A673 (cell line): ENCODE measurements at regions not wholly inside any gene's neighbourhood (a gene's known extent, or its start where the extent isn't known, plus 50 kb on each side); places are given as distances from the start of the nearest gene placed in this dataset.

Experiments used
- BruUV-seq: library from RNA; stranded (reverse); fragments of 400-500 nt; replicated peaks from 2 replicates; lab custom pipeline; 2021; lab: Mats Ljungman, UMichigan
- CTCF ChIA-PET: fragments of 300-600 bp; sonication (Branson Sonifier 250); formaldehyde crosslinking; loops from one replicate; lab custom pipeline; 2022; ENCODE audit warnings: antibody characterized with exemption; lab: Charles Lee
- POLR2A ChIA-PET: fragments of 300-600 bp; sonication (Branson Sonifier 250); formaldehyde crosslinking; loops from one replicate; lab custom pipeline; 2022; ENCODE audit warnings: antibody characterized with exemption; ENCODE audit not compliant: low non-redundant PET; lab: Charles Lee
- DNase-seq: peaks from one replicate; pipeline ENCODE4 v3.0.0-alpha.2; 2015; ENCODE audit warnings: low spot score
- H3K27ac ChIP-seq: fragments of 200-600 bp; sonication (generic); 2 replicates; pipeline ENCODE4 v1.5.1; 2016; ENCODE audit warnings: mixed run types, low read depth, mild to moderate bottlenecking, mixed read lengths, antibody characterized with exemption, low read length; ENCODE audit not compliant: poor library complexity, severe bottlenecking
- H3K27me3 ChIP-seq: fragments of 200-600 bp; sonication (generic); replicated peaks from 2 replicates; pipeline ENCODE4 v1.6.1; 2017; ENCODE audit warnings: mixed run types, low read depth, mild to moderate bottlenecking, mixed read lengths, antibody characterized with exemption, low read length; ENCODE audit not compliant: insufficient read depth, poor library complexity
- H3K36me3 ChIP-seq: fragments of 200-600 bp; sonication (generic); 2 replicates; pipeline ENCODE4 v1.6.1; 2016; ENCODE audit warnings: mixed run types, mild to moderate bottlenecking, mixed read lengths, antibody characterized with exemption, low read length; ENCODE audit not compliant: insufficient read depth, poor library complexity, severe bottlenecking
- H3K4me1 ChIP-seq: fragments of 200-600 bp; sonication (generic); 2 replicates; pipeline ENCODE4 v1.6.1; 2017; ENCODE audit warnings: mixed run types, mild to moderate bottlenecking, mixed read lengths, antibody characterized with exemption, low read length; ENCODE audit not compliant: insufficient read depth, poor library complexity, severe bottlenecking
- H3K4me3 ChIP-seq: fragments of 200-600 bp; sonication (generic); 2 replicates; pipeline ENCODE4 v1.5.1; 2016; ENCODE audit warnings: low read depth, mixed run types, mild to moderate bottlenecking, mixed read lengths, low read length; ENCODE audit not compliant: poor library complexity, severe bottlenecking
- H3K9me3 ChIP-seq: fragments of 200-600 bp; sonication (generic); 2 replicates; pipeline ENCODE4 v1.6.1; 2016; ENCODE audit warnings: mixed run types, low read depth, mild to moderate bottlenecking, mixed read lengths, antibody characterized with exemption, low read length; ENCODE audit not compliant: poor library complexity, severe bottlenecking
- CTCF ChIP-seq: fragments of 300-800, 200-600 bp; sonication (generic); conservative IDR thresholded peaks from 2 replicates; pipeline ENCODE4 v1.5.1; 2017; ENCODE audit warnings: low read depth, mild to moderate bottlenecking, antibody characterized with exemption, low read length, moderate library complexity, mixed read lengths
- EZH2 ChIP-seq: fragments of 200-600 bp; sonication (generic); IDR thresholded peaks from 2 replicates; pipeline ENCODE4 v1.6.1; 2017; ENCODE audit warnings: borderline replicate concordance, low read depth, mild to moderate bottlenecking, mixed read lengths, antibody characterized with exemption, low read length; ENCODE audit not compliant: poor library complexity, severe bottlenecking
- intact Hi-C: fragments of 100-400 bp; cut with micrococcal nuclease; formaldehyde crosslinking; loops from one replicate; pipeline ENCODE4 v1.10.0; 2022; ENCODE audit not compliant: unreplicated experiment

GRCh38 chr21:22691658-22692057 lies 1693.4 kb downstream of the NCAM2 start:
- no peak overlapping the region for H3K27ac ChIP-seq
- no peak for TF ChIP-seq EZH2
- DNase-seq, result no peak
- H3K4me3 ChIP-seq, result no peak overlapping the region
- intact Hi-C loops, result no loop called here
- H3K4me1 ChIP-seq, result no peaks in the 10 kb centered on the region
- H3K36me3 ChIP-seq, result no peaks in the 10 kb centered on the region
- H3K9me3 ChIP-seq, result peaks cover 8% of the 10 kb centered on the region
- no peaks in the 10 kb centered on the region for H3K27me3 ChIP-seq
- POLR2A ChIA-PET, result no interaction called here
- BruUV-seq, result no TSS peak
- CTCF ChIA-PET, result no interaction called here

GRCh38 chr21:22703521-22703920 lies 1705.3 kb downstream of the NCAM2 start:
- Histone ChIP-seq H3K36me3 (no peaks in the 10 kb centered on the region), H3K27me3 (no peaks in the 10 kb centered on the region), H3K27ac (no peak overlapping the region), H3K4me1 (no peaks in the 10 kb centered on the region), H3K4me3 (no peak overlapping the region), H3K9me3 (no peaks in the 10 kb centered on the region)
- no peak for DNase-seq
- TF ChIP-seq CTCF (no peak), EZH2 (no peak)
- intact Hi-C loops, result no loop called here
- BruUV-seq, result no TSS peak
- ChIA-PET CTCF (no interaction called here), POLR2A (no interaction called here)

GRCh38 chr21:22710721-22711120 lies 1712.5 kb downstream of the NCAM2 start:
- H3K36me3 ChIP-seq, result no peaks in the 10 kb centered on the region
- H3K4me1 ChIP-seq, result peaks cover 31% of the 10 kb centered on the region
- intact Hi-C loops, result no loop called here
- peak; percentile 80 for DNase-seq
- POLR2A ChIA-PET, result no interaction called here
- CTCF ChIA-PET, result no interaction called here
- no peaks in the 10 kb centered on the region for H3K27me3 ChIP-seq
- H3K4me3 ChIP-seq, result no peak overlapping the region
- no peak for TF ChIP-seq CTCF
- TF ChIP-seq EZH2, result no peak
- no TSS peak for BruUV-seq
- peak overlapping the region; percentile 65 for H3K27ac ChIP-seq
- H3K9me3 ChIP-seq, result peaks cover 4% of the 10 kb centered on the region

GRCh38 chr21:22711636-22712035 lies 1713.4 kb downstream of the NCAM2 start:
- intact Hi-C loops, result no loop called here
- CTCF ChIA-PET, result no interaction called here
- POLR2A ChIA-PET, result no interaction called here
- TF ChIP-seq EZH2 (no peak), CTCF (no peak)
- Histone ChIP-seq H3K36me3 (no peaks in the 10 kb centered on the region), H3K4me3 (no peak overlapping the region), H3K27me3 (no peaks in the 10 kb centered on the region), H3K4me1 (peaks cover 31% of the 10 kb centered on the region), H3K27ac (peak overlapping the region; percentile 65), H3K9me3 (peaks cover 4% of the 10 kb centered on the region)
- no TSS peak for BruUV-seq
- DNase-seq, result peak; percentile 77
